Type B pancreatic cell (in vitro differentiated cells): ENCODE measurements at regions not wholly inside any gene's neighbourhood (a gene's known extent, or its start where the extent isn't known, plus 50 kb on each side); places are given as distances from the start of the nearest gene placed in this dataset.

Source experiments
- DNase-seq: peaks from one replicate; pipeline ENCODE4 v3.0.0; 2021; ENCODE audit warnings: mixed read lengths; ENCODE audit not compliant: unreplicated experiment; ENCODE audit errors: extremely low spot score
- H3K27ac Mint-ChIP-seq: 2 replicates; pipeline ENCODE4 v1.8.0; 2021; ENCODE audit warnings: mild to moderate bottlenecking, mixed read lengths
- H3K27me3 Mint-ChIP-seq: 2 replicates; pipeline ENCODE4 v1.8.0; 2021; ENCODE audit warnings: mixed read lengths
- H3K36me3 Mint-ChIP-seq: 2 replicates; pipeline ENCODE4 v1.8.0; 2021; ENCODE audit warnings: mixed read lengths
- H3K4me1 Mint-ChIP-seq: one replicate; pipeline ENCODE4 v1.8.0; 2021; ENCODE audit warnings: mixed read lengths; ENCODE audit not compliant: unreplicated experiment
- H3K4me3 Mint-ChIP-seq: 2 replicates; pipeline ENCODE4 v1.8.0; 2021; ENCODE audit warnings: mild to moderate bottlenecking, mixed read lengths
- H3K9me3 Mint-ChIP-seq: 2 replicates; pipeline ENCODE4 v1.8.0; 2021; ENCODE audit warnings: mixed read lengths
- CTCF ChIP-seq: fragments of 200-600 bp; sonication (generic); conservative IDR thresholded peaks from 2 replicates; pipeline ENCODE4 v1.5.0; 2021; ENCODE audit warnings: antibody characterized with exemption, mild to moderate bottlenecking

- Mint-ChIP-seq H3K9me3 (peaks cover 4% of the 10 kb centered on the region), H3K4me1 (peaks cover 5% of the 10 kb centered on the region), H3K27me3 (peaks cover 4% of the 10 kb centered on the region), H3K4me3 (no peak overlapping the region), H3K27ac (no peak overlapping the region), H3K36me3 (no peaks in the 10 kb centered on the region)
- no peak for TF ChIP-seq CTCF
- no peak for DNase-seq
These were observed 188.6 kb upstream of the NCKAP5 start for GRCh38 chr2:133756833-133757232.

DNA sequence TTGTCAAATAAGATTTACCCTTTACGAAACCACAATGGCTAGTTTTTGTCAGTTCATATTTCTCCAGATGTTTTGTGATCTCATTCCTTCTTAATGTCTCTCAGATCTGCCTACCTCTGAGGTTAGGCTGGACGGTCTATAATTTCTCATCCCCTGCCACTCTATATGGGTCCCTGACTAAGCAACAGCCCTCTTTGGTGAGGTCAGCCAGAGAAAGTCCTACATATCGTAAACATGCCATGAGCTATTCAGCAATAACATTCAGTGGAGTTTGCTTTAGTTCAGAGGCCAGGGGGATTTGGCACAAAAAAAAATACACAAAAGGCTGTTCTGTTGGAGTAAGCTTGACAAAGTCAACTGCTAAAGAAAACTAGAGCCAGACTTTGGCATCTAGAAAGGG, 192.1 kb upstream of the NCKAP5 start:
- peaks cover 8% of the 10 kb centered on the region for H3K9me3 Mint-ChIP-seq
- DNase-seq = no peak
- no peak for TF ChIP-seq CTCF
- H3K4me1 Mint-ChIP-seq = peaks cover 5% of the 10 kb centered on the region
- H3K27me3 Mint-ChIP-seq = peaks cover 4% of the 10 kb centered on the region
- H3K4me3 Mint-ChIP-seq = peak overlapping the region; percentile 2
- no peak overlapping the region for H3K27ac Mint-ChIP-seq
- H3K36me3 Mint-ChIP-seq = no peaks in the 10 kb centered on the region

- H3K4me1 Mint-ChIP-seq = no peaks in the 10 kb centered on the region
- no peak for DNase-seq
- peaks cover 5% of the 10 kb centered on the region for H3K27me3 Mint-ChIP-seq
- H3K4me3 Mint-ChIP-seq = no peak overlapping the region
- no peak for TF ChIP-seq CTCF
- H3K36me3 Mint-ChIP-seq = no peaks in the 10 kb centered on the region
- no peak overlapping the region for H3K27ac Mint-ChIP-seq
- peaks cover 4% of the 10 kb centered on the region for H3K9me3 Mint-ChIP-seq
These were observed 197.4 kb upstream of the NCKAP5 start for GRCh38 chr2:133765658-133766057.

GRCh38 chr2:133766164-133766832, 198.0 kb upstream of the NCKAP5 start:
- Mint-ChIP-seq H3K27me3 (peaks cover 5% of the 10 kb centered on the region), H3K9me3 (peaks cover 4% of the 10 kb centered on the region), H3K4me1 (no peaks in the 10 kb centered on the region), H3K27ac (no peak overlapping the region), H3K4me3 (no peak overlapping the region), H3K36me3 (no peaks in the 10 kb centered on the region)
- DNase-seq = no peak
- TF ChIP-seq CTCF = no peak

DNA sequence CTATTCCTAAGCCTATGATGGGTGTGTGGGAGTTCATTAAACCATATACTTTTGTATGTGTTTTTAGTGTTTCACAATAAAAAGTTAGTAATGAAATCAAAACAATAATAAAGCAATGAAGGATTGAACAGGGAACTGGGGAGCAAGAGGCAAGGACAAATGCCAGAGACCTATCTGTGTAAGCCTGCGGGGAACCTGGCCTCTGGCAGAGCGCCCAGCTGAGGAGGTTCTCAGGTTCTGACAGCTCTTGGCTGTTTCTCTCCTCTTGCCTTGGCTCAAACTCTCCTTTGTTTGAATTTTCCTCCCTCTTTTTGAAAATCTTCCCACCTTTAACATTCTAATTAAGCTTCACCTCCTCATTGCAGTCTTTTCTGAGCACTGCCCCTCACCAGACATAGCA, 200.0 kb upstream of the NCKAP5 start:
- Mint-ChIP-seq H3K27ac (no peak overlapping the region), H3K27me3 (peaks cover 8% of the 10 kb centered on the region), H3K4me1 (no peaks in the 10 kb centered on the region), H3K36me3 (no peaks in the 10 kb centered on the region), H3K4me3 (no peak overlapping the region), H3K9me3 (peaks cover 4% of the 10 kb centered on the region)
- TF ChIP-seq CTCF = no peak
- no peak for DNase-seq
